Cerebellar nuclear complex (tissue), 1 donor: ENCODE measurements at regions not wholly inside any gene's neighbourhood (a gene's known extent, or its start where the extent isn't known, plus 50 kb on each side); places are given as distances from the start of the nearest gene placed in this dataset.

Experiments used
- DNase-seq, 2 experiments: peaks; one replicate each; lab custom pipeline; 2025; lab: John Stamatoyannopoulos, UW

GRCh38 chr2:157934684-157935377, 58.7 kb upstream of the ACVR1 start:
- DNase-seq = no peak

DNA sequence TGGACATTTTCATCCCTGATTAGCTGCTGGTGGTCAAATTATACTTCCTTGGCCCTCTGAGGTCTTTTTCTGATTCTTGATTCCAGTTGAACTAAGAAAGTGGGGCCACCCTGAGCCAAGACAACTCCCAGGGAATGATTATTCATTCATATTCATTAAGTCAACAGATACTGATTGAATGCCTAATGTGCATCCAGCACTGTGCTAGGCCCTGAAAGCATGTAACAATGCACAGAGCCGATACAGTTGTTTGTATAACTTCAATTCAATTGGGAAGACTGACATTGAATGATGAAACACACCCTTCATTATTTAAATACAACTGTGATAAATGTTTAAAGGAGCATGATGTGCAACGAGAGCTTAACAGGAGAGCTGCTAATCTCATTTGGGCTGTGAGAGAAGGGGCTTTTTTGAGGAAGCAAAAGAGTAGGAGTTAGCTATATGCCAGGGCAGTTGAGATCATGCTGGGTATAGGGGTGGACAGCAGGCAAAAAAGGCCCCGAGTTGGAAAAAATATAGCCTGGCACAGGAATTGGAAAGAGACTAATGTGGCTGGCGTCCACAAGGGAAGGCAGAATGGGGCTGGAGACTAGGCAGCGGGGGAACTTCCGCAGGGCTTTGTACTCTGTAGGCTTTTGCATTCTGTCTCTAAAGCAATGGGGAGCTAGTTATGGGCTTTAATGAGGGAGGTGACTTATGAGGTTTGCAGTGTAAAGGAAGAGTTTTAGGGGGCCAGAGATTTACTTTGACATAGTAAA, 57.2 kb upstream of the ACVR1 start:
- no peak for DNase-seq

DNA sequence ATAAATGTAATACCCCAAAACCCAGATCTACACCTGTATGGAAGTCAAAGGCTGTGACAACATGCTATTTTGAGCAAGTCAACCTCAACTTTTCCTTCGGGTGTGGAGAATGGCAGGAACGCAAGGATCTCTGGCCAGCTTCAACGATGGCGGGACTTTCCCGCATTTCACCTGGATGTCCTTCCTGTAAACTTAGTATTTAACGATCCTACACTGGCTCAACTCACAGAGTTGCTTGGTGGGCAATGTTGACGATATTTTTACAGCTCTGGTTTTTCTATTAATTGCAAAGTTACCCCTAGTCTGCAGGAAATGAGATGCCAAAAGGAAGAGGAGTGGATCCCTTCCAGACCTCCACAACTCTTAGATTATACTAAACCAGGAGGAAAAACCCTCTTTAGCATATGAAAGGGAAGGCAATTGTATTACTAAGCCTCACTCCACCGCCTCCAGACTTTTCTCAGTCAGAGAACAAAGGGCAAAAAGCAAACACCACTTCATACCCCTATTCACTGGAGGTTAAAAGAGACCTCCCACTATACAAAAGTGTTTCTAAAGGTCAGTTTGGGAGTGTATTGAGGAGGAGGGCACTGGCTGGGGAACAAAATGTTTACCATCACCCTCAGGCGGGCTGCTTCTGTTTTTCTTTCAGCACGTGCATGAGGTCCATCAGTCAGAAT, 56.5 kb upstream of the ACVR1 start:
- no peak for DNase-seq

DNA sequence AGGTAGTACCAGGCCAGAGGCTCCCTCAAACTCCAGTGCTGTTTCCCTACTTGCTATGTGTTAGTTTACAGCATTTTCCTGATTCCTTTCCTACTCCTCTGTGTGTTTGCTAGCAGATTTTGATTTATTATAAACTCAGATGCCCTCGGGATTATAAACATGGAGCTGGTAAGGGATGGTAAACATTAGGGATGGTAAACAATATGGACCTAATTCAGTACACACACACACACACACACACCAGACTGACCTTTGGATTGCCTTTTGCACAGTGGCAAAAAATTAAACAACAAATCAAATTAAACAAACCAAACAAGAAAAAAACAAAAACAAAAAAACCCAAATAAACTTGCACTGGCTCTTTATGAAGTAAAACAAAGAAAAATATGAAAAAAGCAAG, 55.4 kb upstream of the ACVR1 start:
- DNase-seq = no peak

DNA sequence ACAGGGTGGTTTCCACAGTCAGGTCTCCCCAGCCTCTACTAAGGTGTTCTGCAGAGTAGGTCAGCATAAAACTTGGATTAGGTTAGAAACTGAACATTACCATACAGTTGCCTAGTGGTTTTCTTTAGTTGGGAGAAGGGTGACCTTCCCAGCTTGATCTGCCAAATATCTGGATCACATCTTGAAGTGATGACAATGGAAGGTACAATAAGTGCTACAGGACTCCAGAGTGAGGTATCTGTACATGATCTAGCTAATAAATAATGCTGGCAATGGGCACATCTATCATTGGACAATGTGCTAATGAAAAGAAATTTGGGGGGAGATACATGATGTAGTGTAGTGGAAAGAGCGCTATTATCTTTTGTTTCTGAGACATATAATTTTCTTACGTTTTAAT, 54.6 kb upstream of the ACVR1 start:
- DNase-seq = no peak

GRCh38 chr2:157929871-157930667, 53.9 kb upstream of the ACVR1 start:
- DNase-seq = no peak

DNA sequence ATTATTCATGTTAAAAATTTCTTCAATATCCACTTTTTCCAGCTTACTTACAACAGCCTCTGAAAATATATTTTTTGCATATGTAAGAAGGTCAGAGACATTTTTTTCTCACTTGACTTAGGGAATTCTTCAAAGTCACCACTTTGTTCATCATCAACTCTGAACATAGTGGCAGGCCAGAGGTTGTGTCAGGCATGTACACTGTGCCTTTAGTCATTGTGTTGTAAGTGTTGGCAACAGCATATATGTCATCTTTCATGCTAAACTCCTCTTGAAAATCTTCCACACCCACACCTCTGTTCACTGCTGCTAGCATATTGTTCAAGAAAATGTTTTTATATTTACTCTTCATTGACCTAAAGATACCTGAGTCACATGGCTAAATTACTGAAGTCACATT, 52.2 kb upstream of the ACVR1 start:
- DNase-seq = no peak

DNA sequence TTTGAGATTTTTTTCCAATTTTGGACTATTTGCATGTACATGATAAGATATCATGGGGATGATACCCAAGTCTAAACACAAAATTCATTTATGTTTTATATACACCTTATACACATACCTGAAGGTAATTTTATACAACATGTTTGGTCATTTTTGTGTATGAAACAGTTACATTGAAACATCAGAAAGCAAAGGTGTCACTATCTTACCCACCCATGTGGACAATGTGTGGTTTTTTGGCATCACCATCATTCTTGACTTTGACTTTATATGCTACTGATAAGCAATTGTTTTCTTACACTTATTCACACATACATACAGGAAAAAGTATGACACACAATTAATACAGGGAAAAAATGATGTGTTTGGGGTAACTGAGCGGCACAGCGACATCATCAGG, 51.0 kb upstream of the ACVR1 start:
- DNase-seq = no peak
